ENCODE measurements at regions not wholly inside any gene's neighbourhood (a gene's known extent, or its start where the extent isn't known, plus 50 kb on each side); places are given as distances from the start of the nearest gene placed in this dataset.
"Not testable (repeated sequence)": the region's sequence is repeated elsewhere in the genome, so short reads cannot be mapped to it uniquely, and the experiment has no call there.

- intact Hi-C loops (cut with DNase I), result no loop called here
- no peak for DNase-seq (ENCODE audit: low spot score)
Measured at GRCh38 chrX:1700757-1701156, 85.9 kb downstream of the ASMT start.

DNA sequence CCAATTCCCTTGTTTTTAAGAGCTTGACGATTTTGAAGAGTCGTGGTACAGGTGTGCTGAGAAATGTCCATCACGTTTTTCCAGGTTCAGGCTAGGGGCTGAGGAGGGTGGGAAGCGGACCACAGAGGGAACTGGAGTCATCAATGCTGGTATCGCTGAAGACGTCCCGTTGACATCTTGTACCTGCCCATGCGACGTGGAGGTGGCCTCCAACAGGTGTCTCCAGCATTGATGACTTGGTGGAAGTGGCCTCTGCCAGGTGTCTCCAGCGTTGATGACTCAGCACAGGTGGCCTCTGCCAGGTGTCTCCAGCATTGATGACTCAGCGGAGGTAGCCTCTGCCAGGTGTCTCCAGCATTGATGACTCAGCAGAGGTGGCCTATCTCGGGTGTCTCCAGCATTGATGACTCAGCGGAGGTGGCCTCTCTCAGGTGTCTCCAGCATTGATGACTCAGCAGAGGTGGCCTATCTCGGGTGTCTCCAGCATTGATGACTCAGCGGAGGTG, 86.6 kb downstream of the ASMT start:
- DNase-seq (ENCODE audit: low spot score); intact Hi-C loops (cut with DNase I): not testable (repeated sequence)

GRCh38 chrX:1702142-1702541, 87.3 kb downstream of the ASMT start:
- intact Hi-C loops (cut with DNase I); DNase-seq (ENCODE audit: low spot score): not testable (repeated sequence)

GRCh38 chrX:1702557-1702956, 87.7 kb downstream of the ASMT start:
- intact Hi-C loops (cut with DNase I); DNase-seq (ENCODE audit: low spot score): not testable (repeated sequence)

- DNase-seq (ENCODE audit: low spot score); intact Hi-C loops (cut with DNase I): not testable (repeated sequence)
Measured at GRCh38 chrX:1709277-1709676, 94.4 kb downstream of the ASMT start.

DNA sequence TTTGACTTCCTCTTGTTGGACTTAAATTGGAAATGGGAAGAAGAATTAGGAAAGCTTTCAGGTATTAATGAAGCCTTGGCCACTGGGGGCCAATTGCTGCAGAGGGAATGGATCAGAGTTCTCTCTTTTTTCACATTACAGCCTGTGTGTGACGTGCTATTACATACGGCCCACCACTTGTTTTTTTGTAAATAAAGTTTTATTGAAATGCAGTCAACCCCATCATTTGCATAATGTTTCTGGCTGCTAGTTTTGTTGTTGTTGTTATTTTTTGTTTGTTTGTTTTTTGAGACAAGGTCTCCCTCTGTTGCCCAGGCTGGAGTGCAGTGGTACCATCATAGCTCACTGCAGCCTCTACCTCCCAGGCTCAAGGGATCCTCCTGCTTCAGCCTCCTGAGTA, 98.4 kb downstream of the ASMT start:
- DNase-seq (ENCODE audit: low spot score), result no peak
- intact Hi-C loops (cut with DNase I), result no loop called here

DNA sequence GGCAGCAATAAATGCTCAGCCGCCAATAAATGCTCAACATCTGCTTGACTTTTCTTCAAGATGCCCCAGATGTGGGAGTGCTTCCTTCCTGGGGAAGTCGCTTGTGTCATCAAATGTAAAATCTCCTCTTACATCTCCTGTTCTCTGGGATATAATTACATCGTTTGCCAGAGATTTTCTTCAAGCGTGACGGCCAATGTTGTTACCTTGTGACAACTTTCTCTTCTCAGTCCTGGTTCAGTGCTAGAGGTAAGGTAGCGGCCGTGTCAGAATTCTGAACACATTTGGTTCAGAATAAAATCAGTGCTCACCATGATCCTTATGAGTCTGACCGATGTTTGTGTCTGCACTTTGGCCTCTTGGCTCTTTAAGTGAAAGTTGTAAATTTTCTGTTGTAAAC, 102.5 kb downstream of the ASMT start:
- DNase-seq (ENCODE audit: low spot score), result no peak
- intact Hi-C loops (cut with DNase I), result no loop called here

DNA sequence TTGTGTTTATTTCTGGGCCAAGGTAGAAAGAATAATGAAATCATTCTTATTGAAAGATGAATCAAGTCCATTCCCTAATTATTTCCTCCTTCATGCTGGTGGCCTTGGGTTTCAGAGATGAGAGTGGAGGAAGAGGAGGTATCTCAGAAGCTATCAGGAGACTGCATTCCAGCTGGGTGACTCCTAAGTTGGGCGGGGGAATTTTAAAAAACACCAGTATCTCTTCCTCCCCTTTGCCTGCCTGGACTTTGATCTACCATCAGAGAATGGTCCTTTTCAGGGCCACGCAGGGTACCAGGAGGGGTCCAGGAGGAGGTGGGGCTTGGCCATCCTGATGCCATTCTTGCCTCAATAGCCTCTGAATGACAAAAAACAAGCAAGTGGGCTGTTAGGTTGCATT, 104.4 kb downstream of the ASMT start:
- intact Hi-C loops (cut with DNase I), result no loop called here
- DNase-seq (ENCODE audit: low spot score), result no peak

DNA sequence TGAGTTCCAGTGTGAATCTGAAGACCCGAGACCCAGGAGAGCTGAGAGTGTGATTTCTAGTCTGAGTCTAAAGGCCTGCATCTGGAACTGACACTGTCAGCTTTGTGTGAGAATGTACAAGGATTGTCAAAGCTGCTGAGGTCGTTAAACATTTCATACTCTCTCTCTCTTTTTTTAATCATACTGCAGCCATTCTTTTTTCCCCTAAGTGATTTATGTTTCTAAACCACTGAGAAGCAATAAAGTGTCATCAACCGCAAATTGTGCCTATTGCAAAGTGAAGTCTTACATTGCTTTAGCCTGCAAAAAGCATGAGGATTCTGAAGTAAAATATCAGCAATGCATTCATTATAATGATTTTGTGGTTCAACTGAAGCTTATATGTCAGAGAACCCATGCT, 106.0 kb downstream of the ASMT start:
- intact Hi-C loops (cut with DNase I), result no loop called here

DNA sequence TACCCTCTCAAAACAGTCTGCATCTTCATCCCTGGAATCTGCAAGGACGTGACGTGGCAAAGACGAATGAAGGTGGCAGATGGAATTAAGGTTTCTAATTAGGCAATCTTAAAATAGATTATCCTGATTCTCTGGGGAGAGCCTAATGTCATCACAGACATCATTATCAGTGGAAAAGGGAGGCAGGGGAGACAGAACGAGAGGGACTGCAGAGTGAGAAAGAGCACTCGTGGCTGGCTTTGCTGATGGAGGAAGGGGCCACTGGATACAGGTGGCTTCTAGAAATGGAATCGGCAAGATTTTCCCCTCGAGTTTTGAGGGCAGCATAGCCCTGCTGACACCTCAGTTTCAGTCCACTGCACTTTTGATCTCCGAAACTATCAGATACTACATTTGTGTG, 110.6 kb downstream of the ASMT start:
- DNase-seq (ENCODE audit: low spot score), result no peak
- intact Hi-C loops (cut with DNase I), result loop anchor here in 1 of 2 donors (5.0 kb wide), 1 partner anchor 1053 kb away; no protein-coding TSS in a partner anchor

More for the DNA sequence above, 106.0 kb downstream of the ASMT start:
- DNase-seq (ENCODE audit: low spot score), result no peak

- intact Hi-C loops (cut with DNase I), result loop anchor here in 1 of 2 donors (5.0 kb wide), 1 partner anchor 1055 kb away; no protein-coding TSS in a partner anchor
- no peak for DNase-seq (ENCODE audit: low spot score)
Measured at GRCh38 chrX:1727531-1728027, 112.7 kb downstream of the ASMT start.

- DNase-seq (ENCODE audit: low spot score), result no peak
- intact Hi-C loops (cut with DNase I), result no loop called here
Measured at GRCh38 chrX:1734806-1735205, 119.9 kb downstream of the ASMT start.

DNA sequence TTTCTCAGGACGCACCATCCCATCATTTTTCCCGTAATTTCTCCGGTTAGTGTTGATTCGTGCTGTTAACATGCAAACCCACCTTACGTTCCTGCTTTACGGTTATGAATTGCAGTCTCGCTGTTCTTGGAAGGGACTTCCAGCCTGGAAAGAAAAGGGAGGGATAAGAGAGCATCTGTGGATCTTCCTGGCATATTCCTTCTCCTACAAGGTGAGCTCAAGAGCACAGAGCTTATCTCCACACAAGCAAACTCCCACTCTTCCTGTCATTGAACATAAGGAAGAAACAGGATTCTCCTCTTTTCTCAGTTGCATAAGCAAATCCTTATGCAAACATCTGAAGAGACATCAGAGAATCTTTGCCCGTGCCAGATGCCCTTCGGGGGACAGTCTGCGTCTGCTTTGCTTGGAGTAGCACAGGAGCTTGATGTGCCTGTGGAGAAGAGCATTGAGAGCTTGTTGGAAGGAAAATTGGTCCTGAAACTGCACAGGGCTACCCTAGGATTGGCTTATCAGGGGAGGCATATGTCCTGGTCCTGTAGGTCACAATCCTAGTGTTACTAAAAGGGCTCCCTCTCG, 127.0 kb downstream of the ASMT start:
- intact Hi-C loops (cut with DNase I), result no loop called here
- no peak for DNase-seq (ENCODE audit: low spot score)

DNA sequence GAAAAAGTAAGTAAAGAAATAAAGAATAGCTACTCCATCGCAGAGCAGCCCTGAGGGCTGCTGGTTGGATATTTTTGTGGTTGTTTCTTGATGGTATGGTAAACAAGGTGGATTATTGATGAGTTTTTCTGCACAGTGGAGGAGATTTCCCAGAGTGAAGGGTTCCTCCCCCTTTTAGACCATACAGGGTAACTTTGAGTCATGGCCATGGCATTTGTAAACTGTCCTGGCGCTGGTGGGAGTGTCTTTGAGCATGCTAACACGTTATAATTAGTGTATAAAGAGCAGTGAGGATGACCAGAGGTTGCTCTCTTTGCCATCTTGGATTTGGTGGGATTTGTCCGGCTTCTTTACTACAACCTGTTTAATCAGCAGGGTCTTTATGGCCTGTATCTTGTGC, 128.2 kb downstream of the ASMT start:
- intact Hi-C loops (cut with DNase I), result no loop called here
- no peak for DNase-seq (ENCODE audit: low spot score)

GRCh38 chrX:1743663-1744062, 128.8 kb downstream of the ASMT start:
- DNase-seq (ENCODE audit: low spot score), result no peak
- intact Hi-C loops (cut with DNase I), result no loop called here

GRCh38 chrX:1748408-1748807, 133.5 kb downstream of the ASMT start:
- intact Hi-C loops (cut with DNase I), result no loop called here
- no peak for DNase-seq (ENCODE audit: low spot score)

- no peak for DNase-seq (ENCODE audit: low spot score)
- intact Hi-C loops (cut with DNase I), result no loop called here
Measured at GRCh38 chrX:1749499-1749898, 134.6 kb downstream of the ASMT start.

- intact Hi-C loops (cut with DNase I), result no loop called here
Measured at GRCh38 chrX:1750267-1750666, 135.4 kb downstream of the ASMT start.

GRCh38 chrX:1751781-1752180, 136.9 kb downstream of the ASMT start:
- no peak for DNase-seq (ENCODE audit: low spot score)
- intact Hi-C loops (cut with DNase I), result no loop called here

More at GRCh38 chrX:1750267-1750666, 135.4 kb downstream of the ASMT start:
- no peak for DNase-seq (ENCODE audit: low spot score)

- intact Hi-C loops (cut with DNase I); DNase-seq (ENCODE audit: low spot score): not testable (repeated sequence)
Measured at GRCh38 chrX:1752799-1753198, 137.9 kb downstream of the ASMT start.

DNA sequence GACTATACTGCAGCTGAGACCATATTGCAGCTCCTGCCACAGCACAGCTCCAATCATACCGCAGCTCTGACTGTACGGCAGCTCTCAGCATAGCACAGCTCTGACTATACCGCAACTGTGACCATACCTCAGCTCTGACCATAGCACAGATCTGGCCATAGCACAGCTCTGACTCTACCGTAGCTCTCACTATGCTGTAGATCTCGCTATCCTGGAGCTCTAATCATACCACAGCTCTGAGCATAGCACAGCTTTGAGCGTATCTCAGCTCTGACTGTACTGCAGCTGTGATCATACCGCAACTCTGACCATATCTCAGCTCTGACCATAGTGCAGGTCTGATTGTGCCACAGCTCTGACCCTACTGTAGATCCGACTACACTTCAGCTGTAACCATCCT, 139.2 kb downstream of the ASMT start:
- no peak for DNase-seq (ENCODE audit: low spot score)
- intact Hi-C loops (cut with DNase I), result no loop called here

Measured in posterior vena cava (tissue), 2 donors.